SK-N-MC (cell line): ENCODE measurements at regions not wholly inside any gene's neighbourhood (a gene's known extent, or its start where the extent isn't known, plus 50 kb on each side); places are given as distances from the start of the nearest gene placed in this dataset.

Experiments
- EZH2 ChIP-seq: fragments of 200-600 bp; sonication (generic); IDR thresholded peaks from one replicate; pipeline ENCODE4 v1.6.1; 2017; ENCODE audit warnings: antibody characterized with exemption
- FOXP2 ChIP-seq: optimal IDR thresholded peaks from 2 replicates; pipeline ENCODE3; 2011; ENCODE audit warnings: mild to moderate bottlenecking, moderate library complexity; ENCODE audit not compliant: insufficient read depth; ENCODE audit errors: extremely low read length, control extremely low read depth
- POLR2AphosphoS5 ChIP-seq: IDR thresholded peaks from 2 replicates; pipeline ENCODE4 v1.6.1; 2012; ENCODE audit warnings: mild to moderate bottlenecking, low read depth, low read length, borderline replicate concordance

- no peak for TF ChIP-seq EZH2
- TF ChIP-seq POLR2AphosphoS5 = no peak
- no peak for TF ChIP-seq FOXP2
Measured at GRCh38 chr18:71106701-71107100, 817.9 kb downstream of the SOCS6 start.
